IMR-90 (cell line): ENCODE measurements at regions not wholly inside any gene's neighbourhood (a gene's known extent, or its start where the extent isn't known, plus 50 kb on each side); places are given as distances from the start of the nearest gene placed in this dataset.

Experiments
- BHLHE40 ChIP-seq: fragments of 150-350 bp; IDR thresholded peaks from 2 replicates; pipeline ENCODE4 v1.6.1; 2016; ENCODE audit warnings: mild to moderate bottlenecking, low read depth, low read length
- CEBPB ChIP-seq: IDR thresholded peaks from 2 replicates; pipeline ENCODE4 v1.6.1; 2012; ENCODE audit warnings: low read depth, low read length, improper control_type of control experiment
- CHD1 ChIP-seq: IDR thresholded peaks from 2 replicates; pipeline ENCODE4 v1.6.1; 2012; ENCODE audit warnings: low read depth, low read length, improper control_type of control experiment
- FOS ChIP-seq: fragments of 150-350 bp; IDR thresholded peaks from 2 replicates; pipeline ENCODE4 v1.6.1; 2016; ENCODE audit warnings: low read depth, low read length
- MAZ ChIP-seq: IDR thresholded peaks from 2 replicates; pipeline ENCODE4 v1.6.1; 2012; ENCODE audit warnings: low read depth, mild to moderate bottlenecking, low read length, improper control_type of control experiment, moderate library complexity, borderline replicate concordance
- MXI1 ChIP-seq: IDR thresholded peaks from 2 replicates; pipeline ENCODE4 v1.6.1; 2012; ENCODE audit warnings: low read depth, mild to moderate bottlenecking, low read length, moderate library complexity, borderline replicate concordance
- POLR2A ChIP-seq: IDR thresholded peaks from 2 replicates; pipeline ENCODE4 v1.6.1; 2012; ENCODE audit warnings: mild to moderate bottlenecking, low read depth, low read length
- RAD21 ChIP-seq: IDR thresholded peaks from 2 replicates; pipeline ENCODE4 v1.6.1; 2012; ENCODE audit warnings: low read length, improper control_type of control experiment
- RCOR1 ChIP-seq: IDR thresholded peaks from 2 replicates; pipeline ENCODE4 v1.6.1; 2012; ENCODE audit warnings: mild to moderate bottlenecking, low read length, improper control_type of control experiment; ENCODE audit not compliant: insufficient replicate concordance
- TF ChIP-seq, protein P1 (sequence below): conservative IDR thresholded peaks from 2 replicates; pipeline ENCODE4 v1.5.1; 2012; ENCODE audit warnings: mild to moderate bottlenecking, low read depth, low read length, improper control_type of control experiment
- TF ChIP-seq, protein P2 (sequence below): fragments of 150-350 bp; IDR thresholded peaks from 2 replicates; pipeline ENCODE4 v1.6.1; 2017; ENCODE audit warnings: mild to moderate bottlenecking, antibody characterized with exemption, low read length, low read depth

GRCh38 chr7:25326501-25327156 lies 98.3 kb upstream of the NPVF start:
- TF ChIP-seq, protein P1, sequence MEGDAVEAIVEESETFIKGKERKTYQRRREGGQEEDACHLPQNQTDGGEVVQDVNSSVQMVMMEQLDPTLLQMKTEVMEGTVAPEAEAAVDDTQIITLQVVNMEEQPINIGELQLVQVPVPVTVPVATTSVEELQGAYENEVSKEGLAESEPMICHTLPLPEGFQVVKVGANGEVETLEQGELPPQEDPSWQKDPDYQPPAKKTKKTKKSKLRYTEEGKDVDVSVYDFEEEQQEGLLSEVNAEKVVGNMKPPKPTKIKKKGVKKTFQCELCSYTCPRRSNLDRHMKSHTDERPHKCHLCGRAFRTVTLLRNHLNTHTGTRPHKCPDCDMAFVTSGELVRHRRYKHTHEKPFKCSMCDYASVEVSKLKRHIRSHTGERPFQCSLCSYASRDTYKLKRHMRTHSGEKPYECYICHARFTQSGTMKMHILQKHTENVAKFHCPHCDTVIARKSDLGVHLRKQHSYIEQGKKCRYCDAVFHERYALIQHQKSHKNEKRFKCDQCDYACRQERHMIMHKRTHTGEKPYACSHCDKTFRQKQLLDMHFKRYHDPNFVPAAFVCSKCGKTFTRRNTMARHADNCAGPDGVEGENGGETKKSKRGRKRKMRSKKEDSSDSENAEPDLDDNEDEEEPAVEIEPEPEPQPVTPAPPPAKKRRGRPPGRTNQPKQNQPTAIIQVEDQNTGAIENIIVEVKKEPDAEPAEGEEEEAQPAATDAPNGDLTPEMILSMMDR = no peak
- TF ChIP-seq RCOR1 (no peak), POLR2A (no peak), RAD21 (no peak), MXI1 (no peak), CHD1 (no peak), BHLHE40 (no peak), MAZ (no peak), CEBPB (no peak), FOS (no peak)
- TF ChIP-seq, protein P2, sequence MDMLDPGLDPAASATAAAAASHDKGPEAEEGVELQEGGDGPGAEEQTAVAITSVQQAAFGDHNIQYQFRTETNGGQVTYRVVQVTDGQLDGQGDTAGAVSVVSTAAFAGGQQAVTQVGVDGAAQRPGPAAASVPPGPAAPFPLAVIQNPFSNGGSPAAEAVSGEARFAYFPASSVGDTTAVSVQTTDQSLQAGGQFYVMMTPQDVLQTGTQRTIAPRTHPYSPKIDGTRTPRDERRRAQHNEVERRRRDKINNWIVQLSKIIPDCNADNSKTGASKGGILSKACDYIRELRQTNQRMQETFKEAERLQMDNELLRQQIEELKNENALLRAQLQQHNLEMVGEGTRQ = no peak
